ENCODE measurements at regions not wholly inside any gene's neighbourhood (a gene's known extent, or its start where the extent isn't known, plus 50 kb on each side); places are given as distances from the start of the nearest gene placed in this dataset.

DNA sequence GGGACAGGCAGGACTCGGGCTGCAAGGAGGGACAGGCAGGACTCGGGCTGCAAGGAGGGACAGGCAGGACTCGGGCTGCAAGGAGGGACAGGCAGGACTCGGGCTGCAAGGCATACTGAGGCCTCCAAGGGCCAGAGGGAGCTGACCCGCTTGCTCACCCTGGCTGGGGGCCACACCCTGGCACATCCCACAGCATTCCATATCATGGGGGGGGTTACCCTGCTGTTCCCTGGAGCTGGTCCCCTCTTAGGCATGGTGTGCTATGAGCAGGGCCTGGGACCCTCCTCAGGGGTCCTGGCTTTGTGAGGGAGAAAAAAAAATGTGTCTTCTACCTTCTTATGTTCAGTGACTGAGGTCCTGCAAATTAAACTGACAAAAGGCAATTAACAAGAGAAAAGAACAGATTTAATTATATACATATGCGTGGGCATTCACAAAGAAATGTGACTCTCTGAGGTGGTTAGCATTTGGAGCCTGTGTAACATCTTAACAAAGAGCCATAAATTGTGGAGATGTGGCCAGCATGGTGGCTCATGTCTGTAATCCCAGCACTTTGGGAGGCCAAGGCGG, 97.6 kb upstream of the ALDH1A3 start:
- DNase-seq (ENCODE audit: low spot score in 2 of 2) (no peak), ATAC-seq (no peak)
- Mint-ChIP-seq H3K27ac (no peak overlapping the region), H3K36me3 (no peaks in the 10 kb centered on the region), H3K9me3 (no peaks in the 10 kb centered on the region)

DNA sequence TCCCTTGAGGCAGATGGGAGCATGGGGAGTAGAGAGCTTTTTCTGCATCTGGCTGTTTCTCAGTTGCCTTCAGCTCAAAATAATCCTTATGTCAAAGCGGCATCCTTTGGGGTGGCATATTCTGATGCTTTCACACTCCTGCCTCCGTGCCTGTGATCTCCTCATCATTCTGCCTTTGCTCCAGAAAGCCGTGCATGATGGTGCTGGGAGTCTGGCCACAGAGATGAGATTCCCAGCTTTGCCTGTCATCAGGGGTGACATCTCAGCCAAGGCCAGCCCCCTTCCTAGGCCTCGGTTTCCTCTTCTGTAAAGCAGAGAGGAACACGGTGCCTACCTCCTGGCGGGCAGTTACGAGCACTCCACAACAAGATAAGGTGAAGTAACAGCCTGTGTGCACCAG, 96.3 kb upstream of the ALDH1A3 start:
- ATAC-seq: no peak
- DNase-seq (ENCODE audit: low spot score in 2 of 2): no peak

DNA sequence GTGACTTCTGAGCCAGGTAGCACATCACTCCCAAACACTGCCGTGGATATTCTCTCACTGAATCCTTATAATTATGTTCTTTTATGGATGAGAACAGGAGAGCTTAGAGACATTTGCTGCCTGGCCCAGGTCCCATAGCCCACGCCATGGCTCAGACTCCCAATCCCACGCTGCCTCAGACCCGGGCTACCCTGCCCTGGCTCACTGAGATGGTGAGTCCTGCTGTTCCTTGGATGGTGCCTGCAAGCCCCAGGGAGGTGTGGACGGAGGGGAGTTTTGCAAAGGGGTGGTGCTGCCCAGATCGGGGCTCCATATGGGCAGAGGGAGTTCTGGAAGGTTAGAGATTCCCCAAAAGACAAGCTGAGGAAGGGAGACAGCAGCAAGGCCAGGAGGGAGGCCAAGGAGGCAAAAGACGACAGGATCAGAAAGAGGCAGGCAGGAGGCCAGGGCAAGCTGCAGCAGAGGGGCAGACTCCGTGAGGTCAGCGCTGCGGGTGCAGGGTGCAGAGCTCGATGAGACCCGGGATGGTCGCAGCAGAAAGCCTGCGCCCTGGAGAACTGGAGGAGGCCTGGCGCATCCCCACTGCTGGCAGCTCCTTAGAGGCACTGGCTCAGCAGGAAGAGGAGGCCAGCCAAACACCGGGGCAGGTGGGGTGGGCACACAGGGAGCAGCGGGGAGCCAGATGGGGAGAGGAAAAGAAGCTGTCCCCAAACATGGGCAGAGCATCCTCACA, 95.7 kb upstream of the ALDH1A3 start:
- no peaks in the 10 kb centered on the region for H3K36me3 Mint-ChIP-seq
- H3K9me3 Mint-ChIP-seq: no peaks in the 10 kb centered on the region
- no peak overlapping the region for H3K27ac Mint-ChIP-seq
- ATAC-seq (no peak), DNase-seq (ENCODE audit: low spot score in 2 of 2) (no peak)

More for the DNA sequence above, 96.3 kb upstream of the ALDH1A3 start:
- Mint-ChIP-seq H3K27ac (no peak overlapping the region), H3K9me3 (no peaks in the 10 kb centered on the region), H3K36me3 (no peaks in the 10 kb centered on the region)

DNA sequence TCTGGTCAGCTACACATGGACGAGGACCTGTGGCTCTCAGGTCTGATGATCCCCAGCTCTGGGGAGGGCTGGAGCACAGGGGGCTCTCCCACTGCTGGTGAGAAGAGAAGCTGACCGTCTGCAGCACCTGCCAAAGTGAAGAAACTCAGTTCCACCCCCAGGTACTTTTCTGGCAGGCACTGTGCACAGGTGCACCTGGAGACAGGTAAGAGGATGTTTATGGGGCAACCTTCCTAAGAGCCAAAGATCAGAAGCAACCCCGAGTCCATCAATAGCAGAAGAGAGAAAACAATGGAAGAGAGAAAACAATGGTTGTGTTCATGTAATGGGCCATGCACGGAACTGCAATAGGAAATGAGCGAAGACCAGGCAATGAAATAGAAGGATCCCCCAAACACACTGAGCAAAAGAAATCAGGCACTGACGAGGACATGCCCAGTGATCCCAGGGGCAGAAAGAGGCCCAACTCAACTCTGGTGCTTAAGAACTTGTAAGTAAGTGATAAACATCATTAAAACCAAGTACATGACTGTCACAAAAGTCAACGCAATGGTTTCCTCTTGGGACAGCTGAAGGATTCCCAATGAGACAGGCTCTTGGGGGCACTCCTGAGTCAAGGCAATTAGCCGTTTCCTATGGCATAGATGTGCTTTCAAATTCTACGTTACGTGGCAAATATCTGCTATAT, 95.0 kb upstream of the ALDH1A3 start:
- DNase-seq (ENCODE audit: low spot score in 2 of 2): no peak
- ATAC-seq: no peak
- Mint-ChIP-seq H3K9me3 (no peaks in the 10 kb centered on the region), H3K36me3 (no peaks in the 10 kb centered on the region), H3K27ac (no peak overlapping the region)

DNA sequence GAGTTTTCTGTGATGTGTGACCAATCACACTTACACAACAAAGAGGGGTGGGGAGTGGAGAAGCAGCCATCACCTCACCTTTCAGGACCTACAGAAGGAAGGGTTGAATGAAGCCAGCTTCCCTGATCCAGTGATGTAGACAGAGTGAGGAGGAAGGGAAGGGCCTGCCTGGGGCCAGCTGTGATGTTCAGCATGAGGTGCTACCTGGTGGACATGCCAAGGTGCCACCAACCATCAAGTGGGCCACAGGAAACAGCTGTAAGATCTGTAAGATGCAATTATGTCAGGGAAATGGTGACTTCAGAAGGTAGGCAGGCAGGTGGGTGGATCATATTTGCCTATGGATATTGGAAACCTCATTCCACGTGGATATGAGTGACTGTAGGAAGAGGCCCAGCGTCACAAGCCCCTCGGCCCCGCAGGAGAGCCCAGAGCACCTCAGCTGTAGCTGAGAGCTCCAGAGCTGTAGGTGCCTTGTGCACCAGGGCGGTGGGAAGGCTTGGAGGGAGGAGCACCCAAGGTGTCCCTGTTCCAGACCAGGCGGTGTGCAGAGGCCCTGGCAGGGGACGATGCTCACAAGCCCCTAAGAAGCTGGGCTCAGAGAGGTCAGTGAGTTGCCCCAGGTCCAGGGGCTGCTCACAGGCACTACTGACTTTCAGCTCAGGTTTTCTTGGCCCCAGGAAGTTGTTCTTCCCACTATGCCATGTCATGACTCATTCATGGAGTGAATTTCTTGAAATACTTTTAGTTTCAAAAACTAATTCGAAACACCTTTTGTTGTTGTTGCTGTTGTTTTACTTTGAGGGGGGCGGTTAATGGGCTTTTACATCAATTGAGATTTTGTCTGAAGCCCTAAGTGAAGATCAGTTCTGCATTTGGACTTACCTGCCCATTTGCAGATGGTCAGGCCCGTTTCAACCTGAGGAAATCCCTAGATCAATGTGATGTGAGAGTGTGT, 94.2 kb upstream of the ALDH1A3 start:
- DNase-seq (ENCODE audit: low spot score in 2 of 2): no peak
- ATAC-seq: no peak
- H3K9me3 Mint-ChIP-seq: no peaks in the 10 kb centered on the region
- H3K36me3 Mint-ChIP-seq: no peaks in the 10 kb centered on the region
- H3K27ac Mint-ChIP-seq: no peak overlapping the region

DNA sequence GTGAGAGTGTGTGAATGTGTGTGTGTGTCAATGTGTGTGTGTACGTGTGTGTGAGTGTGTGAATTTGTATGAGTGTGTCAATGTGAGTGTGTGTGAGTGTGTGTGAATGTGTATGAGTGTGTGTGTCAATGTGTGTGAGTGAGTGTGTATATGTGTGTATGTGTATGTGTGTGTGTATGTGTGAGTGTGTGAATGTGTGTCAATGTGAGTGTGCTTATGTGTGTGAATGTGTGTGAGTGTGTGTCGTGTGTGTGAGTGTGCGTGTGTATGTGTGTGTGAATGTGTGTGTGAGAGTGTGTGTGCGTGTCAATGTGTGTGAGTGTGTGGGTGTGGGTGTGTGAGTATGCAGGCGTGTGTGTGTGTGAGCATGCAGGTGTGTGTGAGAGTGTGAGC, 93.5 kb upstream of the ALDH1A3 start:
- ATAC-seq (no peak), DNase-seq (ENCODE audit: low spot score in 2 of 2) (no peak)
- Mint-ChIP-seq H3K36me3 (no peaks in the 10 kb centered on the region), H3K27ac (no peak overlapping the region), H3K9me3 (no peaks in the 10 kb centered on the region)

DNA sequence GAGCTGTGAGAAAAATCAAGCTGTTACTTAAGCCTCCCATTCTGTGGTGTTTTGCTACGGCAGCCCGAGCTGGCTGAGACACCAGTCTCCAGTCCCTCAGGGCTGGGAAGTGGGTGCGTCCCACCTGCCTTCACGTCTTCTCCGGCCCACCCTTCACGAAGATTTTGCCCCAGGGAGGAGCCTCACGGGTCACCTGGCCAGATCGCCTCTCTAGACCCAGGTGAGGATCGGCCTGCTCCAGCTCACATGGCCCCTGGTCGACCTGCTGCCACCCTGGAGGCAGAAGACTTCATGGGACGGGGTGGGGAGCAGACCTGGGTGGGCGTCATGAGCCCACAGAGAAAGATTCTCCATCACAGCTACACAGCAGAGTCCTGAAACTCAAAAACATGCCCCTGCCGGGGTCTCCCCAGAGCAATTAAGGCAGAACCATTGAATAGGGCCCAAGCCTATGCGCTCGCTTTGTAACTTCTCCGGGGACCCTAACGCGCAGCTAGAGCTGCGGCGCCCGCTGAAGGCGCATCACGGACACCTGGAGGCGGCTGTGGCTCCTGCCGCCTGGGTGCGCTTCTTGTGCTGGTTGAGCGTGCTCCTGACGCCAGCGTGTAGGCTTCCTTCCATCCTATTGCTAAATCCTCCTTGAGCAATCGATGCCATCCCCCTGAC, 92.6 kb upstream of the ALDH1A3 start:
- DNase-seq (ENCODE audit: low spot score in 2 of 2) (no peak), ATAC-seq (no peak)
- Mint-ChIP-seq H3K27ac (no peak overlapping the region), H3K9me3 (no peaks in the 10 kb centered on the region), H3K36me3 (no peaks in the 10 kb centered on the region)

DNA sequence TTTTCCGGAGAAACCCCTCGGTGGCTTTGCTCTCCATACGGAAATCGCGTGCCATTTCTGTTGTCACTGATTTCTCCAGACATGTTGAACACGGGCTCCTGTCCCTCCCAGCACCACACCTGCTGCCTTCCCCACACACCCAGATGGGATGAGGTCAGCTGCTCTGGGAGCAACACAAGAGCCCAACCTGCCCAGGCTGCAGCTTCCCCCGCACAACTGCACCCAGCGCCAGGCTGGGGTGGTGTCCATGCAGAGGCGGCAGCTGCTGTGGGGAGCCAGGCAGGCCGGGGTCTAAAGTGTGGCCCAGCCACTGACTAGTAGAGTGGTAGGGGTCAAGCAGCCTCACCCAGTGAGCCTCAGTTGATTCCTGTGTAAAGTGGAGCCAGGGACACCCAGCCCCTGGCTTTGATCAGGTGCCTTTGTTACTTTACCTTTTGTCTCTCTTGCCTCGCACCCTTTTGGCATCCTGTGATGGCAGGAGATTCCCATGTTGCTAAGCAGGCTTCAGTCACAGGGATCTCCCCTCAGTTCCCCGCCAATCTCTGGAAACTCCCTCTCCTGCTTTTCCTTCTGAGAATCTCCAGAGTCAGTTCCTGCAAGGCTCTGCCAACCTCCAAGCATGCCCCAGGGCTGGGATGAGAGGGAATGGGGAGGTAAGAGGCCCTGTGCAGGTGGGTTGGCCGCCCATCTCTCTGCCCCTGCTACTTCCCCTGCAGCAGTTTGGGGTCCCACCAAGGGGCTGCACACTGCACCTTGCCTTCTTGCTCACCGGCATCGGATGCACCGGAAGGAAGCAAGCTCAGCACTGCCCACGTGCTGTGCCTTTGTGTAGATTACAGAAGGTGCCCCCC, 91.8 kb upstream of the ALDH1A3 start:
- Mint-ChIP-seq H3K27ac (no peak overlapping the region), H3K9me3 (no peaks in the 10 kb centered on the region), H3K36me3 (no peaks in the 10 kb centered on the region)
- no peak for DNase-seq (ENCODE audit: low spot score in 2 of 2)
- no peak for ATAC-seq

DNA sequence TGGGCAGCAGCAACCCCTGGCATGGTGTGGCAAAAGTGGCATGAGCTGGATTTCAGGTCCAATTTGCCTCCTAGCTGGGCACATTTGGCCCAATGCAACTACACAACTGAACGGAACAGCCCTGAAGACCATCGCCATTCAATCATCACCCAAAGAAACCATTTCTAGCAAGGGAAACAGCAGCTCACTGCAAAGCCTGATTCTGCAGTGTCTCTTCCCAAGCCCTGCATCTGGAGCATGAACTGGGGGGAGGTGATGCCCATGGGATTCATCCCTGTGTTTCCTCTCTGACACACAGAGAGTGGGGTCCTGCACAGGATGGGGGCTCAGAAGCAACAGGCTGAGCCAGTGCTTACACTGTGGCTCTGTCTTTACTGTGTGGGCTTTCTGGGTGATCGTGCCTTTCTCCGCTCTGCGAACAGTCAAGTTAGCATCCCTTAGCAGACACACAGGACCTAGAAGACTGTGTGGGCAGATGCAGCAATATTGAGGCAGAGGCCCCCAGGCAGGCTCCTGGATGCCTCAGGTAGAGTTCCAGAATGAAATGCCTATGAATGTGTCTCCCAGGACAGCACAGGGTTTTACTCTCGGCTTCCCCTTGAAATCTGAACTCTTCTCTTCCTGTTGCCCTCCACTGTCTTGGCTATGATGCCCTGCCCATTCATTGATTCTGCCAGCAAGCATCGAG, 91.1 kb upstream of the ALDH1A3 start:
- ATAC-seq (no peak), DNase-seq (ENCODE audit: low spot score in 2 of 2) (no peak)
- Mint-ChIP-seq H3K36me3 (no peaks in the 10 kb centered on the region), H3K27ac (no peak overlapping the region), H3K9me3 (no peaks in the 10 kb centered on the region)

DNA sequence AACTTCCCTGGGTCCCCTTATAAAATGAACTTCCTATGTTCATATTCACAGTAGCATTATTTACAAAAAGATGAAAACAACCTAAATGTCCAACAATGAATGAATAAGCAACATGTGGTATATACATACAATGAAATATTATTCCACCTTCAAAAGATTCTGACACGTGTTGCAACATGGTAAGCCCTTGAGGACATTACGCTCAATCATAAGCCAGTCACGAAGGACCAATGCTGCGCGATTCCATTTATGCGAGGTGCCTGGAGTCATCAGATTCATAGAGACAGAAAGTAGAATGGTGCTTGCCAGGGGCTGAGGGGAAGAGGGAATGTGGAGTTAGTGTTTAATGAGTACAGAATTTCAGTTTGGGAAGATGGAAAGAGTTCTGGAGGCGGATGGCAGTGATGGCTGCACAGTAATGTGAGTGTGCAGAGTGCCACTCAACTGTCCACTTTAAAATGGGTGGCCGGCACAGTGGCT, 88.8 kb upstream of the ALDH1A3 start:
- no peak for DNase-seq (ENCODE audit: low spot score in 2 of 2)
- Mint-ChIP-seq H3K36me3 (no peaks in the 10 kb centered on the region), H3K9me3 (no peaks in the 10 kb centered on the region), H3K27ac (no peak overlapping the region)
- ATAC-seq: no peak

DNA sequence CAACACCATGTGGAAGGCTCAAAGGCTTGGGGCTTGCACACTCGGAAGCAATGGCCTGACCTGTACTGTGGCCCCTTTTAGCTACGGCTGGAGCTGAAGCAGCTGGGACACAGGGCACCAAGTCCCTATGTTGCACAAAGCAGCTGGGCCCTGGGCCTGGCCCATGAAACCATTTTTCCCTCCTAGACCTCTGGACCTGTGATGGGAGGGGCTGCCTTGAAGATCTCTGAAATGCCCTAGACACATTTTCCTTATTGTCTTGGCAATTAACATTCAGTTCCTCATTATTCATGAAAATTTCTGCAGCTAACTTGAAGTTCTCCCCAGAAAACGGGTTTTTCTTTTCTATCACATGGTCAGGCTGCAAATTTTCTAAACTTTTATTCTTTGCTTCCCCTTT, 85.6 kb upstream of the ALDH1A3 start:
- no peak for ATAC-seq
- DNase-seq (ENCODE audit: low spot score in 2 of 2): no peak
- no peaks in the 10 kb centered on the region for H3K9me3 Mint-ChIP-seq
- no peak overlapping the region for H3K27ac Mint-ChIP-seq
- H3K36me3 Mint-ChIP-seq: no peaks in the 10 kb centered on the region

DNA sequence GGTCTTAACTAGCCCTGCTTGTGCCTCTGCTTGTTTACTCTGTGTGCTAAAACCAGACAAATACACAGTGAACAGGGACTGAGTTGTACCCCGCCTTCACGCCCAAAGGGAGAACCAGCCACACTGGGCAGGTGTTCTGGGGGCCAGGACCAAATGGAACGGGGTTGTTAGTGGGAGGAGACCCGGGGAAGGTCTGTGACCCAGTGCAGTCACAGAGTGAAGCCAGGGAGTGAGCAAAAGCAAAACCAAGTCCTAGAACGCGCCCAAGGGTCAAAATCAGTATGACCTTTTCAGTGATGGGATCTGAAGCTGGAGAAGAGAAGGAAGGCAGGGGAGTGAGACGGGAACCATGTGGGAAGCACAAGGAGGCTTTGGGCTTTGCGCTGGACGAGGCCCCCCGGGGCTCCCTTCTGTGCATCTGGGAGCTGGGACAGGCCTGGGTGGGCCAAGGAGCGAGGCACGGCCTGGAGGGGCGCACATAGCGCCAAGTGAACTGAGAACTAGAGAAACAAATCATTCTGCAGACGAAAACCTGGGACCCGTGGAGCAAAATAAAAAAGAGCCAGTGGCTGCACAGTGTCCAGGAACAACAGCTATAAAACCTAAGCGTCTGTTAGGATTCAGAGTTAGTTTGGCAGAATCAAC, 78.3 kb upstream of the ALDH1A3 start:
- H3K27ac Mint-ChIP-seq: no peak overlapping the region
- peaks cover 2 to 3% of the 10 kb centered on the region in 2 donors for H3K9me3 Mint-ChIP-seq
- ATAC-seq (no peak), DNase-seq (ENCODE audit: low spot score in 2 of 2) (no peak)
- no peaks in the 10 kb centered on the region for H3K36me3 Mint-ChIP-seq

DNA sequence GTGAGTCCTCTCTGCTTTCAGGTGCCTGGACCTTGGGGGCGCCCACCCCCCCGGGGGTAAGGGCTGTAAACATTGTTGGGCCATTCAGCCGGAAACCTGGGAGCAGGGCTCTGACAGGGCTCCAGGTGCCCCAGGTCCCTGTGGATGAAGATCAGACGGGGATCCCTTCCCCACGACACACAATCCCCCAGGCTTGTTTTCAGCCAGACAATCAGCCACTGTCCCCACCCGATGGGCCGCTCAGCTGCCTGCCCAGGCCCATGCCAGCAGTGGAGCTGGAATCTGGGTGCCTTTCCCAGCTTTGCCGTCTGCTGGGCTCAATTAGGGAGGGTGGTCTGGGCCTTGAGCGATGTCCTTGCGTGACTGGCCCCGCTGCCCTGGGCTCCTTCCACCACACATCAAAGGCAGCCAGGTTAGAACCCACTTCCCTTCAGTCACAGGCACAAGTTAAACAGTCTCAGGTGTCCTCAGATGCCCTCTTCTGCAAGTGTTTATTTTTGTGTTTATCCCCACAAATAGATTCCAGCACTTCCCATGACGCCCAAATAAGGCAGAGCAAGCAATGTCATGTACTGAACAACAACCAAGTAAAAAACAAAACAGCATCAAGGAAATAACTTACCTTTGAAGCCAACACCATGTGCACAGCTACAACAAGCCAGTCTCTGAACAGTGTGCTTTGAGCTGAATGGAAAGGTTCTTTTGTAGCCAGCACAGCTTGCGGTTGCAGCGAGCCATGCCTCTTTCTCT, 77.0 kb upstream of the ALDH1A3 start:
- DNase-seq (ENCODE audit: low spot score in 2 of 2): no peak
- no peak overlapping the region for H3K27ac Mint-ChIP-seq
- ATAC-seq: no peak
- H3K36me3 Mint-ChIP-seq: no peaks in the 10 kb centered on the region
- H3K9me3 Mint-ChIP-seq: peaks cover 4 to 5% of the 10 kb centered on the region in 2 donors

DNA sequence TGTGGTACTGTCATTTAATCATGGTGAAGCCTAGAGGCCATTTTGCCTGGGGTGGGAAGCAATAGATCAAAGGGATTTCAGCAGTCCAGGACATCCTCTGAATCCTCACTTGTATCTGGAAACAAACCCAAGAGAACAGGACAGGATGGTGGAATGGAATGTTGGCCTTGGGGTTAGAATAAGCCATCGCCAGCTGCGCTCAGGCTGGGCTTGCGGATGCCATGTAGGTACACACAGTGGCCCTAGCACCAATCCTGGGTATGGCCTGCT, 76.5 kb upstream of the ALDH1A3 start:
- DNase-seq (ENCODE audit: low spot score in 2 of 2): no peak
- H3K9me3 Mint-ChIP-seq: peaks cover 4 to 5% of the 10 kb centered on the region in 2 donors

More for the DNA sequence above, 76.5 kb upstream of the ALDH1A3 start:
- no peaks in the 10 kb centered on the region for H3K36me3 Mint-ChIP-seq
- ATAC-seq: no peak
- H3K27ac Mint-ChIP-seq: no peak overlapping the region

Measured in activated naive CD4-positive, alpha-beta T cell treated with anti-CD3 and anti-CD28 coated beads, Interleukin-2, amount 50 U/mL, for 72 hours (primary cell).